Stomach (tissue), 8 donors: ENCODE measurements at regions not wholly inside any gene's neighbourhood (a gene's known extent, or its start where the extent isn't known, plus 50 kb on each side); places are given as distances from the start of the nearest gene placed in this dataset.

Source experiments
- DNase-seq, 2 donors: peaks; one replicate each; pipeline versions ENCODE4 v3.0.0 to v3.0.0-alpha.2; 2013 to 2019
- H3K27ac ChIP-seq, 5 donors: fragments of 200-600 bp in 4 of 5; sonication (generic) in 4 of 5; one replicate each; pipeline ENCODE4 v1.5.1; 2013 to 2019; ENCODE audit warnings: mild to moderate bottlenecking in 1 of 5, moderate library complexity in 1 of 5
- H3K27me3 ChIP-seq, 3 donors: fragments of 200-600 bp; sonication (generic); one replicate each; pipeline ENCODE4 v1.5.1; 2017 to 2019; ENCODE audit warnings: mixed run types in 1 of 3
- H3K36me3 ChIP-seq, 4 donors: fragments of 200-600 bp; sonication (generic); 1 replicate in 3 of 4; 2 replicates in 1 of 4; pipeline ENCODE4 v1.5.1; 2016 to 2019
- H3K4me1 ChIP-seq, 4 donors: fragments of 200-600 bp; sonication (generic); one replicate each; pipeline ENCODE4 v1.5.1; 2016 to 2019
- H3K4me3 ChIP-seq, 4 donors: fragments of 200-600 bp; sonication (generic) in 3 of 4; one replicate each; pipeline ENCODE4 v1.5.1; 2016 to 2019; ENCODE audit warnings: mild to moderate bottlenecking in 1 of 4
- H3K9me3 ChIP-seq, 4 donors: fragments of 200-600 bp; sonication (generic); one replicate each; pipeline ENCODE4 v1.5.1; 2016 to 2019
- CTCF ChIP-seq, 7 experiments: fragments of 450-650 bp in 4 of 7; fragments of 200-600 bp in 3 of 7; sonication (generic) in 3 of 7; IDR thresholded peaks; one replicate each; pipeline ENCODE4 v1.5.1; 2016 to 2019; ENCODE audit warnings: antibody characterized with exemption in 7 of 7, control low read depth in 2 of 7, mild to moderate bottlenecking in 1 of 7
- EP300 ChIP-seq: sonication (generic); formaldehyde crosslinking; IDR thresholded peaks from one replicate; pipeline ENCODE4 v1.6.1; 2017; ENCODE audit warnings: antibody characterized with exemption
- POLR2A ChIP-seq, 4 donors: fragments of 450-650 bp; IDR thresholded peaks; one replicate each; pipeline ENCODE4 v1.6.1; 2016; ENCODE audit warnings: antibody characterized with exemption in 4 of 4, control low read depth in 2 of 4, mild to moderate bottlenecking in 1 of 4, moderate library complexity in 1 of 4
- POLR2AphosphoS5 ChIP-seq, 3 donors: sonication (generic); formaldehyde crosslinking; IDR thresholded peaks; one replicate each; pipeline ENCODE4 v1.6.1; 2016; ENCODE audit warnings: antibody characterized with exemption in 3 of 3
- WGBS, 5 donors: extraction: QIAGEN DNeasy Blood & Tissue Kit in 3 of 5; methylation state at CpG; one replicate each; pipeline versions ENCODE4 v1.1.5 to v1.1.7; 2013 to 2018; 5-methylcytosine and 5-hydroxymethylcytosine counted together
- intact Hi-C: fragments of 100-400 bp; cut with DNase I; formaldehyde crosslinking; loops from one replicate; pipeline ENCODE4 v1.15.1; 2023; ENCODE audit warnings: low total_unique reads
- donor health status: healthy with polysubstance abuse.
- donor health status: Bipolar disorder and iron deficiency.
- donor health status: healthy.

GRCh38 chr5:87746891-87747377 lies 334.2 kb upstream of the CCNH start:
- no peak for DNase-seq
- H3K4me3 ChIP-seq = no peak overlapping the region
- TF ChIP-seq EP300 (no peak), CTCF (IDR thresholded peaks at IDR 0.05) (no peak), POLR2A (IDR thresholded peaks at IDR 0.05) (no peak), POLR2AphosphoS5 (IDR thresholded peaks at IDR 0.05) (no peak)
- no peaks in the 10 kb centered on the region for H3K36me3 ChIP-seq
- H3K9me3 ChIP-seq = no peaks in the 10 kb centered on the region
- H3K4me1 ChIP-seq = no peaks in the 10 kb centered on the region
- intact Hi-C loops = no loop called here
- no peaks in the 10 kb centered on the region for H3K27me3 ChIP-seq
- 50 to 65% (median 61%) methylated on average over 2 of the region's 2 CpGs for WGBS, 5 donors
- H3K27ac ChIP-seq = no peak overlapping the region

- Histone ChIP-seq H3K27me3 (no peaks in the 10 kb centered on the region), H3K4me3 (no peak overlapping the region), H3K9me3 (no peaks in the 10 kb centered on the region), H3K27ac (no peak overlapping the region), H3K4me1 (no peaks in the 10 kb centered on the region), H3K36me3 (no peaks in the 10 kb centered on the region)
- DNase-seq = no peak
- intact Hi-C loops = no loop called here
- TF ChIP-seq EP300 (no peak), POLR2AphosphoS5 (IDR thresholded peaks at IDR 0.05) (no peak), POLR2A (IDR thresholded peaks at IDR 0.05) (no peak), CTCF (IDR thresholded peaks at IDR 0.05) (no peak)
These were observed 333.6 kb upstream of the CCNH start for GRCh38 chr5:87746341-87746740.

- Histone ChIP-seq H3K27ac (no peak overlapping the region), H3K9me3 (no peaks in the 10 kb centered on the region), H3K4me3 (no peak overlapping the region), H3K4me1 (no peaks in the 10 kb centered on the region), H3K36me3 (no peaks in the 10 kb centered on the region), H3K27me3 (no peaks in the 10 kb centered on the region)
- no peak for TF ChIP-seq POLR2AphosphoS5 (IDR thresholded peaks at IDR 0.05)
- TF ChIP-seq CTCF (IDR thresholded peaks at IDR 0.05) = no peak
- no peak for TF ChIP-seq POLR2A (IDR thresholded peaks at IDR 0.05)
- intact Hi-C loops = no loop called here
- 5 to 17% (median 7%) methylated on average over 2 of the region's 2 CpGs for WGBS, 5 donors
- no peak for DNase-seq
These were observed 329.2 kb upstream of the CCNH start for GRCh38 chr5:87741881-87742280.

- no peak overlapping the region for H3K27ac ChIP-seq
- TF ChIP-seq CTCF (IDR thresholded peaks at IDR 0.05) = no peak
- no peak for TF ChIP-seq POLR2A (IDR thresholded peaks at IDR 0.05)
- no peak for TF ChIP-seq POLR2AphosphoS5 (IDR thresholded peaks at IDR 0.05)
- TF ChIP-seq EP300 = no peak
- no peak for DNase-seq
These were observed 323.2 kb upstream of the CCNH start for GRCh38 chr5:87735923-87736322.

More at GRCh38 chr5:87735923-87736322, 323.2 kb upstream of the CCNH start:
- Histone ChIP-seq H3K9me3 (no peaks in the 10 kb centered on the region), H3K4me3 (no peak overlapping the region), H3K27me3 (no peaks in the 10 kb centered on the region), H3K36me3 (no peaks in the 10 kb centered on the region), H3K4me1 (no peaks in the 10 kb centered on the region)
- intact Hi-C loops = no loop called here
- WGBS, 5 donors = 88 to 97% (median 96%) methylated on average over 1 of the region's 1 CpG
